ENCODE measurements at regions not wholly inside any gene's neighbourhood (a gene's known extent, or its start where the extent isn't known, plus 50 kb on each side); places are given as distances from the start of the nearest gene placed in this dataset.
"Not testable (repeated sequence)": the region's sequence is repeated elsewhere in the genome, so short reads cannot be mapped to it uniquely, and the experiment has no call there.

DNA sequence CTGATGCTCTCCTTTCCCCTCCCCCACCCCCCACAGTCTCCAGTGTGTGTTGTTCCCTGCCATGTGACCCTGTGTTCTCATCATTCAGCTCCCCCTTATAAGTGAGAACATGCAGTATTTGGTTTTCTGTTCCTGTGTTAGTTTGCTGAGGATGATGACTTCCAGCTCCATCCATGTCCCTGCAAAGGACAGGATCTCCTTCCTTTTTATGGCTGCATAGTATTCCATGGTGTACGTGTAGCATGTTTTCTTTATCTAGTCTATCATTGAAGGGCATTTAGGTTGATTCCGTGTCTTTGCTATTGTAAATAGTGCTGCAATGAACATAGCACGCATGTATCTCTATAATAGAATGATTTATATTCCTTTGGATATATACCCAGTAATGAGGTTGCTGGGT is 162.3 kb downstream of the ERMARD start:
- H3K36me3 Mint-ChIP-seq; H3K27me3 ChIP-seq (ENCODE audit: control insufficient read depth, insufficient read depth, low read length); H3K27me3 Mint-ChIP-seq; H3K27ac Mint-ChIP-seq; H3K9me3 ChIP-seq (ENCODE audit: control insufficient read depth in 2 of 2, low read length in 2 of 2); H3K4me3 ChIP-seq (ENCODE audit: low read depth, low read length); H3K4me1 Mint-ChIP-seq; H3K4me3 Mint-ChIP-seq; H3K9me3 Mint-ChIP-seq; H3K4me1 ChIP-seq (ENCODE audit: control insufficient read depth, insufficient read depth, low read length, poor library complexity, severe bottlenecking); H3K27ac ChIP-seq (ENCODE audit: insufficient read depth, low read length, poor library complexity, severe bottlenecking); H3K36me3 ChIP-seq (ENCODE audit: control insufficient read depth, insufficient read depth, low read length); ATAC-seq (ENCODE audit: low read depth in 2 of 2); DNase-seq: not testable (repeated sequence)

GRCh38 chr6:169913096-169913638 is 161.7 kb downstream of the ERMARD start:
- Mint-ChIP-seq H3K27me3 (no peaks in the 10 kb centered on the region), H3K9me3 (peaks cover 0 to 7% (median 0%) of the 10 kb centered on the region in 7 donors), H3K27ac (no peak overlapping the region), H3K36me3 (no peaks in the 10 kb centered on the region), H3K4me1 (peaks cover 0 to 6% (median 2%) of the 10 kb centered on the region in 4 donors), H3K4me3 (peak overlapping the region in 1 of 4 donors; percentile 33)
- Histone ChIP-seq H3K9me3 (ENCODE audit: control insufficient read depth in 2 of 2, low read length in 2 of 2) (no peaks in the 10 kb centered on the region), H3K27me3 (ENCODE audit: control insufficient read depth, insufficient read depth, low read length) (no peaks in the 10 kb centered on the region), H3K27ac (ENCODE audit: insufficient read depth, low read length, poor library complexity, severe bottlenecking) (no peak overlapping the region), H3K36me3 (ENCODE audit: control insufficient read depth, insufficient read depth, low read length) (no peaks in the 10 kb centered on the region), H3K4me3 (ENCODE audit: low read depth, low read length) (no peak overlapping the region), H3K4me1 (ENCODE audit: control insufficient read depth, insufficient read depth, low read length, poor library complexity, severe bottlenecking) (no peaks in the 10 kb centered on the region)
- ATAC-seq (ENCODE audit: low read depth in 2 of 2) (no peak), DNase-seq (no peak)

DNA sequence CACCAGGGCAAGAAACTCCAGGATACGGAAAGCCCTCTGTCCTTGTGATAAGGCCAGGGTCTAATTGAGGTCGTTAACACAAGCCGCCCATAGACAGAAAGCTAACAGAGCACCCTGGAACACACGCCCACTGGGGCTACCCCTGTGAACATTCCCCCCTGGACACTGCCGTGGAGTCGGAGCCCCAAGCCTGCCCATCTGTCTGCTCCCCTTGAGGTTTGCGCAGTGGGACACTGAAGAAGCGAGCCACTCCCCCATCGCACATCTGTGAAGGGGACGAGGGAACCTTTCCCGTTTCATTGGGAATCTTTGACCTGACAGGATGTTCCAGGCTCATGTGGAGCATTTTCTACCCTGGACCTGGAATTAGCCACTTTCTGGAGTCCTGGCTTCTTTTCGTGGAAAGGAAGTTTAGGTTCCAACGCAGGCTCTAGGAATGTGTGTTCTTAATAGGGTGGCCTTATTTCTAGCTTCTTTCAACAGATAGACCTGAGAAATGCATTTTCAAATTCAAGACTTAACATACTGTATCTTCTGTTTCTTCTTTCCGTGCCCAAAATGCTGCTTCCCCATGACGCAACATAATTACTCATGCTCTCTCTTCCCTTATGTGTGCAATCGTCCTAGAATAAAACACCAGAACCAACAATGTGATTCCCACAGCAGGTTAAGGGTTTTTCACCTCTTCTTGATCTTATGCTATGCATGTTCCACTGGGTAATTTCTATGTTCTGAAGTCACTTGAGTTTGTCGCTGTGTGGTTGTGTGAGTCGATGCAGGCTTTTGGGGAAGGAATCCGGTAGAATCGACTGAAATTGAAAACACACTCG is 161.1 kb downstream of the ERMARD start:
- Mint-ChIP-seq H3K4me1 (peaks cover 0 to 6% (median 2%) of the 10 kb centered on the region in 4 donors), H3K27me3 (no peaks in the 10 kb centered on the region), H3K36me3 (no peaks in the 10 kb centered on the region), H3K9me3 (peaks cover 0 to 7% (median 0%) of the 10 kb centered on the region in 7 donors), H3K4me3 (peak overlapping the region in 1 of 4 donors; percentile 33), H3K27ac (no peak overlapping the region)
- no peak for DNase-seq
- Histone ChIP-seq H3K27me3 (ENCODE audit: control insufficient read depth, insufficient read depth, low read length) (no peaks in the 10 kb centered on the region), H3K27ac (ENCODE audit: insufficient read depth, low read length, poor library complexity, severe bottlenecking) (no peak overlapping the region), H3K36me3 (ENCODE audit: control insufficient read depth, insufficient read depth, low read length) (no peaks in the 10 kb centered on the region), H3K4me3 (ENCODE audit: low read depth, low read length) (no peak overlapping the region), H3K4me1 (ENCODE audit: control insufficient read depth, insufficient read depth, low read length, poor library complexity, severe bottlenecking) (no peaks in the 10 kb centered on the region), H3K9me3 (ENCODE audit: control insufficient read depth in 2 of 2, low read length in 2 of 2) (no peaks in the 10 kb centered on the region)
- ATAC-seq (ENCODE audit: low read depth in 2 of 2), result no peak

DNA sequence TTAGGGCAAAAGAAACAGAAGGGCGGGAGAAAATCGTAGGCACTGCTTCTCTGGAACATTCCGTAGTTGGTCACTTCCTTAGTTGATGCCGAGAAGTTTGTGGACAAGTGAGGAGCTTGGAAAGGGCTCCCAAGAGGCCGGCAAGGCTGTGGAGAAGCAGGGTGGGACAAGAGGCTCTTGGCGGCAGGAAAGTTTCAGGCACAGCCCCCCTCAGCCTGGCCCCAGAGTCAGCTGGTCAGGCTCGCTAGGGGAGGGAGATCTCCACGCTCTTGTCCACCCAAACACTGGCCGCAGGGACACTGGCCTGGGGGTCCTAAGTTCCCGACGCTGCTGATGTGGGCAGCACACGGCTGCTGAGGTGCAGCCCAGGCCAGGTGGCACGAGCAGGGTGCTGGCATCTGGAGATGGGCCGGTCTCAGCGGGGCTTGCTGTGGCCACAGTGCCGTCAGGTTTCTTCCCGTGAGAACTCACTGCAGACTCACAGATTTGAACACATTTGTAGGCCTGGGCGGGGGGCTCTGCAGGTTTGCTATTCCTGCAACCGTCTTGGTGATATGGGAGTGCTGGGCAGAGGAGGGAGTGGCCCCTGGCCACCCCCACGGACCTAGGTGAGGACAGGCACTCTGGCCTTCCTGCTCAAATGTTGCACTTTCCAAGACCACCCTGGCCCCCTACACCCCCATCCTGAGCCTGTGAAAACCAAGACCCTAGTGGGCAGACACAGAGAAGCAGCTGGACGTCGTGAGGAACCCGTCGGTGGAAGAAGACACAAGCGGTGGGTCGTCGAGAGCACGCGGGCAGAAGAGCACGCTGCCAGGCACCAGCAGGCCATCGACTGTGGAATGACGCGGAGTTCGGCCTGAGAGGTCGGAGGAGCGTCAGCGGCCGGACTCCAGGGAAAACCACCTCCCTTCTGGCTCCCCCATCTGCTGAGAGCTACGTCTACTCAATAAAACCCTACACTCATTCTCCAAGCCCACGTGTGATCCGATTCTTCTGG is 160.1 kb downstream of the ERMARD start:
- Histone ChIP-seq H3K36me3 (ENCODE audit: control insufficient read depth, insufficient read depth, low read length) (no peaks in the 10 kb centered on the region), H3K4me3 (ENCODE audit: low read depth, low read length) (no peak overlapping the region), H3K27ac (ENCODE audit: insufficient read depth, low read length, poor library complexity, severe bottlenecking) (no peak overlapping the region), H3K9me3 (ENCODE audit: control insufficient read depth in 2 of 2, low read length in 2 of 2) (no peaks in the 10 kb centered on the region), H3K4me1 (ENCODE audit: control insufficient read depth, insufficient read depth, low read length, poor library complexity, severe bottlenecking) (no peaks in the 10 kb centered on the region), H3K27me3 (ENCODE audit: control insufficient read depth, insufficient read depth, low read length) (no peaks in the 10 kb centered on the region)
- H3K27me3 Mint-ChIP-seq, result no peaks in the 10 kb centered on the region
- no peak overlapping the region for H3K27ac Mint-ChIP-seq
- H3K9me3 Mint-ChIP-seq, result peaks cover 0 to 5% (median 0%) of the 10 kb centered on the region in 7 donors
- H3K4me3 Mint-ChIP-seq, result peak overlapping the region in 1 of 4 donors; percentile 59
- ATAC-seq (ENCODE audit: low read depth in 2 of 2) (no peak), DNase-seq (no peak)
- no peaks in the 10 kb centered on the region for H3K36me3 Mint-ChIP-seq
- H3K4me1 Mint-ChIP-seq, result peaks cover 0 to 6% (median 2%) of the 10 kb centered on the region in 4 donors

GRCh38 chr6:169909113-169909512 is 157.7 kb downstream of the ERMARD start:
- ATAC-seq (ENCODE audit: low read depth in 2 of 2) (no peak), DNase-seq (no peak)
- Histone ChIP-seq H3K36me3 (ENCODE audit: control insufficient read depth, insufficient read depth, low read length) (no peaks in the 10 kb centered on the region), H3K27ac (ENCODE audit: insufficient read depth, low read length, poor library complexity, severe bottlenecking) (no peak overlapping the region), H3K4me3 (ENCODE audit: low read depth, low read length) (no peak overlapping the region), H3K27me3 (ENCODE audit: control insufficient read depth, insufficient read depth, low read length) (no peaks in the 10 kb centered on the region), H3K4me1 (ENCODE audit: control insufficient read depth, insufficient read depth, low read length, poor library complexity, severe bottlenecking) (no peaks in the 10 kb centered on the region), H3K9me3 (ENCODE audit: control insufficient read depth in 2 of 2, low read length in 2 of 2) (no peaks in the 10 kb centered on the region)
- H3K9me3 Mint-ChIP-seq, result peaks cover 0 to 5% (median 0%) of the 10 kb centered on the region in 7 donors
- no peaks in the 10 kb centered on the region for H3K36me3 Mint-ChIP-seq
- no peak overlapping the region for H3K4me3 Mint-ChIP-seq
- H3K27ac Mint-ChIP-seq, result peak overlapping the region in 1 of 3 donors; percentile 16
- no peaks in the 10 kb centered on the region for H3K27me3 Mint-ChIP-seq
- H3K4me1 Mint-ChIP-seq, result peaks cover 0 to 6% (median 2%) of the 10 kb centered on the region in 4 donors

- Histone ChIP-seq H3K27me3 (ENCODE audit: control insufficient read depth, insufficient read depth, low read length) (no peaks in the 10 kb centered on the region), H3K36me3 (ENCODE audit: control insufficient read depth, insufficient read depth, low read length) (no peaks in the 10 kb centered on the region), H3K27ac (ENCODE audit: insufficient read depth, low read length, poor library complexity, severe bottlenecking) (no peak overlapping the region), H3K9me3 (ENCODE audit: control insufficient read depth in 2 of 2, low read length in 2 of 2) (no peaks in the 10 kb centered on the region), H3K4me1 (ENCODE audit: control insufficient read depth, insufficient read depth, low read length, poor library complexity, severe bottlenecking) (no peaks in the 10 kb centered on the region), H3K4me3 (ENCODE audit: low read depth, low read length) (no peak overlapping the region)
- H3K4me1 Mint-ChIP-seq, result peaks cover 0 to 4% (median 2%) of the 10 kb centered on the region in 4 donors
- H3K36me3 Mint-ChIP-seq, result no peaks in the 10 kb centered on the region
- ATAC-seq (ENCODE audit: low read depth in 2 of 2) (no peak), DNase-seq (no peak)
- no peaks in the 10 kb centered on the region for H3K27me3 Mint-ChIP-seq
- peaks cover 0 to 5% (median 0%) of the 10 kb centered on the region in 7 donors for H3K9me3 Mint-ChIP-seq
- H3K4me3 Mint-ChIP-seq, result no peak overlapping the region
- H3K27ac Mint-ChIP-seq, result no peak overlapping the region
Observed at GRCh38 chr6:169908403-169908933, 157.0 kb downstream of the ERMARD start.

- no peak for ATAC-seq (ENCODE audit: low read depth in 2 of 2)
- Histone ChIP-seq H3K9me3 (ENCODE audit: control insufficient read depth in 2 of 2, low read length in 2 of 2) (no peaks in the 10 kb centered on the region), H3K4me1 (ENCODE audit: control insufficient read depth, insufficient read depth, low read length, poor library complexity, severe bottlenecking) (no peaks in the 10 kb centered on the region), H3K27me3 (ENCODE audit: control insufficient read depth, insufficient read depth, low read length) (no peaks in the 10 kb centered on the region), H3K27ac (ENCODE audit: insufficient read depth, low read length, poor library complexity, severe bottlenecking) (no peak overlapping the region), H3K36me3 (ENCODE audit: control insufficient read depth, insufficient read depth, low read length) (no peaks in the 10 kb centered on the region), H3K4me3 (ENCODE audit: low read depth, low read length) (no peak overlapping the region)
- Mint-ChIP-seq H3K27me3 (no peaks in the 10 kb centered on the region), H3K36me3 (no peaks in the 10 kb centered on the region), H3K4me3 (no peak overlapping the region), H3K27ac (no peak overlapping the region), H3K9me3 (peaks cover 0 to 3% (median 0%) of the 10 kb centered on the region in 7 donors), H3K4me1 (no peaks in the 10 kb centered on the region)
- no peak for DNase-seq
Observed at GRCh38 chr6:169907419-169908115, 156.1 kb downstream of the ERMARD start.
